ENCODE measurements at regions not wholly inside any gene's neighbourhood (a gene's known extent, or its start where the extent isn't known, plus 50 kb on each side); places are given as distances from the start of the nearest gene placed in this dataset.

- TF ChIP-seq CTCF (IDR thresholded peaks at IDR 0.05; ENCODE audit: low read depth, low read length) = no peak
- DNase-seq (ENCODE audit: extremely low read depth, low read depth) = no peak
Measured at GRCh38 chr21:23792300-23792699, 1815.0 kb downstream of the MRPL39 start.

DNA sequence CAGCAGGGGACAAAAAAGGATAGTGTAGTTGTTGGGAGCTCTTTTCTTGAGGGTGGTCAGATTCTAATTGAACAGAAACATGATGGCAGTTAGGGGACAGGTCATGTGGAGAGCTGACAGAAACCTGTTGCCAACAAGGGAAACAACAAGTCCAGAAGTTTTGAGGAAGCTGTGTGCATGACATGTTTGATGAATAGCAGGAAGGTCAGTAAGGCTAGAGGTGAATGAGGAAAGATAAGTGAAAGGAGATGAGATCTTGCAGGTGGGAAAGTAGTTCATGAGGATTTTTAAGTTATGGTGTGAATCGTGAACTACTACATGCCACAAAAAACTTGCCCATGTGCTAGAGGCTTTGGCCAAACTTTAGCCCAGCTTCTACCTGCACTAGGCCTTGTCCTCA, 1817.4 kb downstream of the MRPL39 start:
- DNase-seq (ENCODE audit: extremely low read depth, low read depth) = no peak
- TF ChIP-seq CTCF (IDR thresholded peaks at IDR 0.05; ENCODE audit: low read depth, low read length) = no peak

DNA sequence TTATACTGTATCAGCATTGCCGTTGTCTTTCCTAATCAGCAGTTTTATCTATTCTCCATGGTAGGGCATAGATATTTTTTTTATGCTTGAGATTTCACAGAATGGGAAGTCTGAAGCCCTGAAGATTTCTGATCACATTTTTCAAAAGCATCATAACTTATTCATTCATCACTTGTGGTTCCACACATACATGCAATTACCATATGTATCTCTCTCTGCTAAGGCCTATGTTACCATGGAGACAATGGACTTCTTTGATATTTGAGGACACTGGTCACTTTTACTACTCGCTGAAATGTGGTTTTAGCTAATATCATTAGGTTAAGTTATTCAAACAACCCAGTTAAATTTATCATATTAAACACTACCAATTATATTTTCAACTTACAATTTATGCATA, 1827.0 kb downstream of the MRPL39 start:
- no peak for DNase-seq (ENCODE audit: extremely low read depth, low read depth)
- TF ChIP-seq CTCF (IDR thresholded peaks at IDR 0.05; ENCODE audit: low read depth, low read length) = no peak

DNA sequence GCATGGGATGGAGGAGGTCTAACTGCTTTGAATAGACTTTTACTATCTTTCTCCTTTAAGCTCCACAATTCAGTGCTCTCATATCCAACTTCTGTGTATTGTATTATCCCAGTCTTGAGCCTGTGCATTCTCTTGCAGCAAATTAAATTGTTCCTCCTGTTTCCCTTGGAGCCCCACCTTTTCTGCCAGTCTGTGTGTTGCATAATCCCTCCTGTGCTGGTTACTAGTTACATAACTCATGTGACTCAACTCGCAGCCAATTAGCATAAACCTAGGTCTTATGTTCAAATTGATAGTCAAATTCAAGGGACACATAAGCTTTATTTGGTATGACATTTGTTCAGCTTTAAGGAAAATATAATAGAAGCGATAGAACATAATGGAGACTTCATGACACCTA, 1863.5 kb downstream of the MRPL39 start:
- no peak for TF ChIP-seq CTCF (IDR thresholded peaks at IDR 0.05; ENCODE audit: low read depth, low read length)
- no peak for DNase-seq (ENCODE audit: extremely low read depth, low read depth)

DNA sequence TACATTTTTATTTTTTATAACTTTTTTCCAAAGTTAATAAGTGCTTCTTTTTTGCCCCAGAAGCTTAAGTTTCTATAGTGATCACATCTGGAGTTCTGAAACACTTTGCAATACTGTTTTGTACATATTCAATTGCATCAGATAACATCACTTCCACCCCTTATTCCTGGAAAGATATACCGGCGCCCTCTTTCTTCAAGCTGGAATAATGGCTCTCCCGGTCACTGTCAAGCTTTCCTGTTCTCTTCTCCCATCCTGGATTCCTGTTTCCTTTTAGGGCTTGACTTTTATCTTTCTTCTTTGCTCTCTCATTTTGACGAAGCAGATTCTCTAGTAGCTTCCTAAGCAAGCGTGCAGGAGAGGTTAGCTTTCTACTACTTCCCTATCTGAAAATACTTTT, 1866.8 kb downstream of the MRPL39 start:
- no peak for DNase-seq (ENCODE audit: extremely low read depth, low read depth)
- TF ChIP-seq CTCF (IDR thresholded peaks at IDR 0.05; ENCODE audit: low read depth, low read length) = no peak

- DNase-seq (ENCODE audit: extremely low read depth, low read depth) = no peak
- TF ChIP-seq CTCF (IDR thresholded peaks at IDR 0.05; ENCODE audit: low read depth, low read length) = no peak
Measured at GRCh38 chr21:23732776-23733175, 1874.5 kb downstream of the MRPL39 start.

GRCh38 chr21:23729331-23729730, 1878.0 kb downstream of the MRPL39 start:
- no peak for TF ChIP-seq CTCF (IDR thresholded peaks at IDR 0.05; ENCODE audit: low read depth, low read length)
- DNase-seq (ENCODE audit: extremely low read depth, low read depth) = no peak

Data from AG09319 (cell line).